ENCODE measurements at regions not wholly inside any gene's neighbourhood (a gene's known extent, or its start where the extent isn't known, plus 50 kb on each side); places are given as distances from the start of the nearest gene placed in this dataset.
"Not testable (repeated sequence)": the region's sequence is repeated elsewhere in the genome, so short reads cannot be mapped to it uniquely, and the experiment has no call there.

DNA sequence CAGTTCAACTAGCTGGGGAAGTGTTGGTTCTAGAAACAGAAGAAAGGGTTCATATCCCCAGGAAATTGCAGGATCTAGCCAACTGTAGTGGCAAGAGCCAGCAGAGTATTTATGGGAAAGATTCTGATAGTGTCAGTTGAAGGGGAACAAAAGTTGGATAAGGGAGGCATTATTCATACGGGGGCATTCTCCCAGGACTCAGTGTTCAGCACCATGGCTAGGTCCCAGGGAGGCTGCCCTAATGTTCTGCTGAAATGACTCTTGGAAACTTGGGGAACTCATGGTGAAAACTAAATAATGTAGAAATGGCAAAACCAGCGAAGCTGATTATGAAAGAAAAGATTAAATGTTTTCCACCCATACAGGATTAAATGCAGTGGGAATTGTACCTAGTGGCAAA lies 543.7 kb downstream of the TRIB2 start:
- Mint-ChIP-seq H3K9me3 (no peaks in the 10 kb centered on the region), H3K27me3 (ENCODE audit: low read depth) (no peaks in the 10 kb centered on the region), H3K36me3 (ENCODE audit: low read depth) (no peaks in the 10 kb centered on the region), H3K4me3 (no peak overlapping the region), H3K4me1 (ENCODE audit: low read depth) (no peaks in the 10 kb centered on the region), H3K27ac (no peak overlapping the region)

DNA sequence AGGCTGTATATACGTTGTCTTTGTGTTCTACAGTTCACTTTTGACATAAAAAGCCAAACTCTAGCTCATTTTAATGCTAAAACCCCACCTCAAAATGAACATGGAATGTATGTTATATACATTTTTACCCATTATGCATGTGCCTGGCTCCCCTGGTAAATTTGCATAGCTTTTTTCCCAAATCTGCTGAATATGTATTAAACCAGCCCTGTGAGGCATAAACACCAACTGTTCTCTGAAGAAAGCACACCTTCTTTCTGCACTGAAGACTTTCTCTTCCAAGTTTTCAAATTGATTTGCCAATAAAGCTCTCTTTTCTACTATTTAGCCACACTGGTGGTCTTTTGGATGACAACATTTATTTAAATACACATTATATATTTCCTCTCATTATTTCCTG lies 549.4 kb downstream of the TRIB2 start:
- Mint-ChIP-seq H3K4me3 (no peak overlapping the region), H3K27me3 (ENCODE audit: low read depth) (no peaks in the 10 kb centered on the region), H3K4me1 (ENCODE audit: low read depth) (no peaks in the 10 kb centered on the region), H3K9me3 (no peaks in the 10 kb centered on the region), H3K36me3 (ENCODE audit: low read depth) (no peaks in the 10 kb centered on the region), H3K27ac (no peak overlapping the region)

GRCh38 chr2:13284688-13285087 lies 568.0 kb downstream of the TRIB2 start:
- no peak overlapping the region for H3K27ac Mint-ChIP-seq
- H3K27me3 Mint-ChIP-seq (ENCODE audit: low read depth): no peaks in the 10 kb centered on the region
- H3K9me3 Mint-ChIP-seq: no peaks in the 10 kb centered on the region
- H3K4me3 Mint-ChIP-seq: no peak overlapping the region
- H3K36me3 Mint-ChIP-seq (ENCODE audit: low read depth): no peaks in the 10 kb centered on the region
- no peaks in the 10 kb centered on the region for H3K4me1 Mint-ChIP-seq (ENCODE audit: low read depth)

DNA sequence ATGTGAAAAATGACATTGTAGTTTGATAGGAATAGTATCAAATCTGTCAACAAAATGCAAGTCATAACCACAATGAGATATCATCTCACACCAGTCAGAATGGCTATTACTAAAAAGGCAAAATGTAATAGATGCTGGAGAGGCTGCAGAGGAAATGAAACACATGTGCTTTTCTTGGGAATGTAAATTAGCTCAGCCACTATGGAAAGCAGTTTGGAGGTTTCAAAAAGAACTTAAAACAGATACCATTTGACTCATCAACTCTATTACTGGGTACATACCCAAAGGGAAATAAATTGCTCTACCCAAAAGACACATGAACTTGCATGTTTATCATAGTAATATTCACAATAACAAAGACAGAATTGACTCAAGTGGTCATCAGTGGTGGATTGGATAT lies 572.6 kb downstream of the TRIB2 start:
- Mint-ChIP-seq H3K27me3 (ENCODE audit: low read depth) (no peaks in the 10 kb centered on the region), H3K36me3 (ENCODE audit: low read depth) (no peaks in the 10 kb centered on the region), H3K27ac (no peak overlapping the region), H3K9me3 (no peaks in the 10 kb centered on the region), H3K4me3 (no peak overlapping the region), H3K4me1 (ENCODE audit: low read depth) (no peaks in the 10 kb centered on the region)

GRCh38 chr2:13308478-13308805 lies 591.7 kb downstream of the TRIB2 start:
- H3K4me3 Mint-ChIP-seq; H3K27ac Mint-ChIP-seq; H3K27me3 Mint-ChIP-seq (ENCODE audit: low read depth); H3K9me3 Mint-ChIP-seq; H3K36me3 Mint-ChIP-seq (ENCODE audit: low read depth); H3K4me1 Mint-ChIP-seq (ENCODE audit: low read depth): not testable (repeated sequence)

GRCh38 chr2:13308989-13309388 lies 592.3 kb downstream of the TRIB2 start:
- Mint-ChIP-seq H3K4me3 (no peak overlapping the region), H3K36me3 (ENCODE audit: low read depth) (no peaks in the 10 kb centered on the region), H3K4me1 (ENCODE audit: low read depth) (no peaks in the 10 kb centered on the region), H3K9me3 (no peaks in the 10 kb centered on the region), H3K27me3 (ENCODE audit: low read depth) (no peaks in the 10 kb centered on the region), H3K27ac (no peak overlapping the region)

- no peak overlapping the region for H3K4me3 Mint-ChIP-seq
- H3K4me1 Mint-ChIP-seq (ENCODE audit: low read depth): no peaks in the 10 kb centered on the region
- H3K27ac Mint-ChIP-seq: no peak overlapping the region
- H3K36me3 Mint-ChIP-seq (ENCODE audit: low read depth): no peaks in the 10 kb centered on the region
- H3K9me3 Mint-ChIP-seq: peaks cover 4% of the 10 kb centered on the region
- H3K27me3 Mint-ChIP-seq (ENCODE audit: low read depth): no peaks in the 10 kb centered on the region
Observed at GRCh38 chr2:13332060-13332459, 615.3 kb downstream of the TRIB2 start.

GRCh38 chr2:13334071-13334470 lies 617.3 kb downstream of the TRIB2 start:
- H3K4me1 Mint-ChIP-seq (ENCODE audit: low read depth); H3K4me3 Mint-ChIP-seq; H3K9me3 Mint-ChIP-seq; H3K27ac Mint-ChIP-seq; H3K27me3 Mint-ChIP-seq (ENCODE audit: low read depth); H3K36me3 Mint-ChIP-seq (ENCODE audit: low read depth): not testable (repeated sequence)

DNA sequence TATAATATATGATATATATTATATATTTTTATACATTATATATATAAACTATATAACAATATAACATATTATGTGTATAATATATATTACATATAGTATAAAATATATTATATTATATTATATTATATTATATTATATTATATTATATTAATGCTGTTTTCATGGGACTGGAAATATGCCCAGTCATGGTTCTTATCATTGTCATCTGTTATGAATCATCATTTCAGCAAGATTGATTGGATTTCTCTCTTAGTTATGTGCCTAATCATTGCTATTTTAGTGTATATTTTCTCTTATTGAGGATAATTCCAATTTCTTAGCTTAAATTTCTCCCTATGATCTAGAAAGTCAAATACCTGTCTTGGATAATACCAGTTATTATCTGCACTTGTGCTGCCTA lies 617.8 kb downstream of the TRIB2 start:
- Mint-ChIP-seq H3K27ac (no peak overlapping the region), H3K36me3 (ENCODE audit: low read depth) (no peaks in the 10 kb centered on the region), H3K9me3 (peaks cover 4% of the 10 kb centered on the region), H3K4me1 (ENCODE audit: low read depth) (no peaks in the 10 kb centered on the region), H3K27me3 (ENCODE audit: low read depth) (no peaks in the 10 kb centered on the region), H3K4me3 (no peak overlapping the region)

DNA sequence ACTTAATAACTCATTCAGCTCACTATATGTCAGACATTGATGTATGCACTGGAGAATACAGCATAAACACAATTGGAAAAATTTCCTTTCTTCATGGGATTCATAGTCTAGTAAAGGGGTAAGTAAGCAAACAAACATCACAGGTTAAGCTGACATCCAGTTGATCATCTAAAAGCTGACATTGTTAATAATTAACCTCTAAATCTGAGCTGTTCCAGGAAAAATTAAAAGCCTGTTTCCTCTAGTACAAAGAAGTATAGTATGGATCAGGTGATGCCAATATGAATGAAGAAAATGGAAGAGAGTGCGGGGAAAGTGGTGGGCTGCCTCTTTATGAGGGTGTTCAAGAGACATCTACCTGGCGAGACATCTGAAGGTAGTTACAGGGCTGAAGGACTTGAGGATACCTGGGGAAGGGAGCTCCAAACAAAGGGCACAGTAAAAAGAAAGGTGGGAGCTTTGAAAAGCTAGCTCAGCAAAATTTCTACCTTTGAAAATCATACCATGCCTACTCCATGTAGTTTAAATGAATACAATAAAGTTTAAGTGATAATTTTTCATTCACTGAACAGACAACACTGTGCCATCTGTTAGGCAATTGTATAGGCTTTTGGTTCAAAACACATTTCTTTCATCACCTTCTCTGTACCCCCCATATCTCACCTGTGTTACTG lies 619.3 kb downstream of the TRIB2 start:
- no peaks in the 10 kb centered on the region for H3K27me3 Mint-ChIP-seq (ENCODE audit: low read depth)
- peaks cover 4% of the 10 kb centered on the region for H3K9me3 Mint-ChIP-seq
- no peaks in the 10 kb centered on the region for H3K4me1 Mint-ChIP-seq (ENCODE audit: low read depth)
- H3K4me3 Mint-ChIP-seq: no peak overlapping the region
- no peaks in the 10 kb centered on the region for H3K36me3 Mint-ChIP-seq (ENCODE audit: low read depth)
- no peak overlapping the region for H3K27ac Mint-ChIP-seq

- Mint-ChIP-seq H3K27ac (no peak overlapping the region), H3K27me3 (ENCODE audit: low read depth) (no peaks in the 10 kb centered on the region), H3K4me1 (ENCODE audit: low read depth) (no peaks in the 10 kb centered on the region), H3K9me3 (peaks cover 3% of the 10 kb centered on the region), H3K4me3 (no peak overlapping the region), H3K36me3 (ENCODE audit: low read depth) (no peaks in the 10 kb centered on the region)
Observed at GRCh38 chr2:13351068-13351467, 634.3 kb downstream of the TRIB2 start.

- Mint-ChIP-seq H3K27me3 (ENCODE audit: low read depth) (no peaks in the 10 kb centered on the region), H3K4me1 (ENCODE audit: low read depth) (no peaks in the 10 kb centered on the region), H3K9me3 (peaks cover 3% of the 10 kb centered on the region), H3K27ac (no peak overlapping the region), H3K36me3 (ENCODE audit: low read depth) (no peaks in the 10 kb centered on the region), H3K4me3 (no peak overlapping the region)
Observed at GRCh38 chr2:13353083-13353482, 636.3 kb downstream of the TRIB2 start.

- H3K27me3 Mint-ChIP-seq (ENCODE audit: low read depth): no peaks in the 10 kb centered on the region
- no peak overlapping the region for H3K27ac Mint-ChIP-seq
- no peaks in the 10 kb centered on the region for H3K4me1 Mint-ChIP-seq (ENCODE audit: low read depth)
- H3K36me3 Mint-ChIP-seq (ENCODE audit: low read depth): no peaks in the 10 kb centered on the region
- H3K9me3 Mint-ChIP-seq: peaks cover 3% of the 10 kb centered on the region
- no peak overlapping the region for H3K4me3 Mint-ChIP-seq
Observed at GRCh38 chr2:13354031-13354430, 637.3 kb downstream of the TRIB2 start.

DNA sequence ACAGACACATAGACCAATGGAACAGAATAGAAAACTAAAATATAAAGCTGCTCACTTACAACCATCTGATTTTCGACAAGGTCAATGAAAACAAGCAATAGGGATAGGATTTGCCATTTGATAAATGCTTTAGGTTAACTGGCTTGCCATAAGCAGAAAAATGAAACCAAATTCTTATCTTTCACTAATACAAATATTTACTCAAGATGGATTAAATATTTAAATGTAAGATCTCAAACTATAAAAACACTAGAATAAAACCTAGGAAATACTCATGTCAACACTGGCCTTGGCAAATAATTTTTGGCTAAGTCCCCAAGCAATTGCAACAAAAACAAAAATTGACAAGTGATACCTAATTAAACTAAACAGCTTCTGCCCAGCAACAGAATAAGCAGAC lies 665.2 kb downstream of the TRIB2 start:
- H3K27me3 Mint-ChIP-seq (ENCODE audit: low read depth); H3K27ac Mint-ChIP-seq; H3K36me3 Mint-ChIP-seq (ENCODE audit: low read depth); H3K4me3 Mint-ChIP-seq; H3K4me1 Mint-ChIP-seq (ENCODE audit: low read depth); H3K9me3 Mint-ChIP-seq: not testable (repeated sequence)

GRCh38 chr2:13389172-13389571 lies 672.4 kb downstream of the TRIB2 start:
- H3K4me3 Mint-ChIP-seq; H3K27me3 Mint-ChIP-seq (ENCODE audit: low read depth); H3K4me1 Mint-ChIP-seq (ENCODE audit: low read depth); H3K36me3 Mint-ChIP-seq (ENCODE audit: low read depth); H3K27ac Mint-ChIP-seq; H3K9me3 Mint-ChIP-seq: not testable (repeated sequence)

- H3K4me1 Mint-ChIP-seq (ENCODE audit: low read depth): no peaks in the 10 kb centered on the region
- no peak overlapping the region for H3K27ac Mint-ChIP-seq
- H3K36me3 Mint-ChIP-seq (ENCODE audit: low read depth): no peaks in the 10 kb centered on the region
- no peak overlapping the region for H3K4me3 Mint-ChIP-seq
- H3K9me3 Mint-ChIP-seq: no peaks in the 10 kb centered on the region
- H3K27me3 Mint-ChIP-seq (ENCODE audit: low read depth): no peaks in the 10 kb centered on the region
Observed at GRCh38 chr2:13390676-13391075, 673.9 kb downstream of the TRIB2 start.

Data from T-helper 1 cell treated with Interleukin-12 subunit alpha and Interleukin-12 subunit beta and Interleukin-4 antibody, amounts not matched to agents 30 μg/mL and 1 μg/mL, for 36 hours (primary cell).